ENCODE measurements at regions not wholly inside any gene's neighbourhood (a gene's known extent, or its start where the extent isn't known, plus 50 kb on each side); places are given as distances from the start of the nearest gene placed in this dataset.

- no peaks in the 10 kb centered on the region for H3K79me2 ChIP-seq (ENCODE audit: control insufficient read depth, insufficient read depth, low read length)
- no peak overlapping the region for H3K4me2 ChIP-seq (ENCODE audit: insufficient read depth, low read length)
- TF ChIP-seq POLR2A (IDR thresholded peaks at IDR 0.05; ENCODE audit: low read depth, low read length) (no peak), CTCF (IDR thresholded peaks at IDR 0.05; ENCODE audit: extremely low read depth in 1 of 2, insufficient read depth in 1 of 2, low read depth in 1 of 2, low read length in 2 of 2) (no peak), GATA2 (IDR thresholded peaks at IDR 0.05; ENCODE audit: insufficient read depth, insufficient read length, low read depth, low read length) (no peak), JUN (IDR thresholded peaks at IDR 0.05; ENCODE audit: borderline replicate concordance, insufficient read depth, insufficient read length, low read depth) (no peak), MYC (IDR thresholded peaks at IDR 0.05; ENCODE audit: low read depth, low read length) (no peak), EZH2 (IDR thresholded peaks at IDR 0.05; ENCODE audit: borderline replicate concordance, low read depth, low read length, severe bottlenecking) (no peak), MAX (IDR thresholded peaks at IDR 0.05; ENCODE audit: insufficient read depth, insufficient read length) (no peak), POLR2AphosphoS5 (IDR thresholded peaks at IDR 0.05; ENCODE audit: insufficient read depth, low read depth, low read length) (no peak), FOS (IDR thresholded peaks at IDR 0.05; ENCODE audit: borderline replicate concordance, insufficient read depth, low read length) (no peak)
- BruUV-seq (replicated peaks): no TSS peak
- intact Hi-C loops (cut with micrococcal nuclease): no loop called here
- FAIRE-seq: no peak
- H4K20me1 ChIP-seq (replicated peaks; ENCODE audit: control insufficient read depth, extremely low read depth, insufficient read depth, low read length): no peaks in the 10 kb centered on the region
- H3K27me3 ChIP-seq (ENCODE audit: control insufficient read depth in 2 of 2, insufficient read depth in 2 of 2, low read length in 2 of 2): no peaks in the 10 kb centered on the region
- ChIA-PET CTCF (no interaction called here), POLR2A (no interaction called here)
- H3K9me3 ChIP-seq (replicated peaks; ENCODE audit: control insufficient read depth, insufficient read depth, low read length): no peaks in the 10 kb centered on the region
- no peaks in the 10 kb centered on the region for H3K4me1 ChIP-seq (ENCODE audit: control insufficient read depth, extremely low read depth, insufficient read depth, low read length)
- H3K27ac ChIP-seq (ENCODE audit: insufficient read depth, low read depth, low read length): no peak overlapping the region
- DNase-seq (ENCODE audit: low read depth, low spot score): no peak
- dilution Hi-C loops (cut with MboI; ENCODE audit: extremely low pct_ligation_motif_present, low sequenced_read_pairs): no loop called here
- H3K9ac ChIP-seq (replicated peaks; ENCODE audit: extremely low read depth, insufficient read depth, low read length): no peak overlapping the region
- H3K9me1 ChIP-seq (replicated peaks; ENCODE audit: control insufficient read depth, extremely low read depth, insufficient read depth, low read length): no peaks in the 10 kb centered on the region
- no peak overlapping the region for H3K4me3 ChIP-seq (replicated peaks in 1 of 3; ENCODE audit: insufficient read depth in 1 of 3, low read depth in 1 of 3, low read length in 3 of 3)
- no peak overlapping the region for H2AFZ ChIP-seq (ENCODE audit: low read depth, low read length)
- H3K36me3 ChIP-seq (ENCODE audit: control insufficient read depth in 2 of 2, extremely low read depth in 1 of 2, insufficient read depth in 2 of 2, low read length in 2 of 2): no peaks in the 10 kb centered on the region
Measured at GRCh38 chr1:13981142-13981541, 281.2 kb downstream of the PRDM2 start.
